H1 (cell line): ENCODE measurements at regions not wholly inside any gene's neighbourhood (a gene's known extent, or its start where the extent isn't known, plus 50 kb on each side); places are given as distances from the start of the nearest gene placed in this dataset.

Experiments used
- BRCA1 ChIP-seq: IDR thresholded peaks from 2 replicates; pipeline ENCODE4 v1.6.1; 2012; ENCODE audit warnings: low read depth, low read length, improper control_type of control experiment
- CBX5 ChIP-seq: fragments of 300-800, 300-1000 bp; sonication (generic); IDR thresholded peaks from 2 replicates; pipeline ENCODE4 v1.7.1; 2016; ENCODE audit warnings: antibody characterized with exemption, low read length, low read depth
- EP300 ChIP-seq, 2 experiments: IDR thresholded peaks; 1 replicate in 1 of 2; 2 replicates in 1 of 2; pipeline ENCODE4 v1.6.1; 2011 to 2012; ENCODE audit warnings: low read depth in 2 of 2, low read length in 2 of 2, mild to moderate bottlenecking in 2 of 2, borderline replicate concordance in 1 of 2, inconsistent platforms in 1 of 2, moderate library complexity in 1 of 2
- EZH2 ChIP-seq: fragments of 200-600 bp; sonication (generic); IDR thresholded peaks from 2 replicates; pipeline ENCODE4 v1.7.1; 2012; ENCODE audit warnings: low read depth, mild to moderate bottlenecking, moderate library complexity, low read length, inconsistent platforms; ENCODE audit not compliant: severe bottlenecking
- POLR2A ChIP-seq, 2 experiments: IDR thresholded peaks; 1 replicate in 1 of 2; 2 replicates in 1 of 2; pipeline ENCODE4 v1.6.1; 2011; ENCODE audit warnings: low read depth in 2 of 2, low read length in 2 of 2, mild to moderate bottlenecking in 2 of 2; ENCODE audit errors: control extremely low read depth in 1 of 2
- POU5F1 ChIP-seq: IDR thresholded peaks from 2 replicates; pipeline ENCODE4 v1.6.1; 2011; ENCODE audit warnings: low read depth, mild to moderate bottlenecking, low read length, moderate library complexity
- RBBP5 ChIP-seq: IDR thresholded peaks from 2 replicates; pipeline ENCODE4 v1.7.1; 2012; ENCODE audit warnings: low read depth, mild to moderate bottlenecking, inconsistent platforms, low read length, moderate library complexity, borderline replicate concordance
- TBP ChIP-seq: IDR thresholded peaks from 2 replicates; pipeline ENCODE4 v1.6.1; 2011; ENCODE audit warnings: low read depth, low read length, improper control_type of control experiment
- ZNF274 ChIP-seq: IDR thresholded peaks from 2 replicates; pipeline ENCODE4 v1.7.0; 2012; ENCODE audit warnings: low read length, borderline replicate concordance; ENCODE audit errors: extremely low read depth
- TF ChIP-seq, protein P1 (sequence below), 3 experiments: IDR thresholded peaks; 1 replicate in 2 of 3; 2 replicates in 1 of 3; pipeline versions ENCODE4 v1.5.1 to v1.6.1; 2011; ENCODE audit warnings: low read length in 3 of 3, mild to moderate bottlenecking in 3 of 3, inconsistent platforms in 2 of 3, low read depth in 1 of 3, moderate library complexity in 1 of 3; ENCODE audit not compliant: insufficient read depth in 1 of 3; ENCODE audit errors: control extremely low read depth in 1 of 3

DNA sequence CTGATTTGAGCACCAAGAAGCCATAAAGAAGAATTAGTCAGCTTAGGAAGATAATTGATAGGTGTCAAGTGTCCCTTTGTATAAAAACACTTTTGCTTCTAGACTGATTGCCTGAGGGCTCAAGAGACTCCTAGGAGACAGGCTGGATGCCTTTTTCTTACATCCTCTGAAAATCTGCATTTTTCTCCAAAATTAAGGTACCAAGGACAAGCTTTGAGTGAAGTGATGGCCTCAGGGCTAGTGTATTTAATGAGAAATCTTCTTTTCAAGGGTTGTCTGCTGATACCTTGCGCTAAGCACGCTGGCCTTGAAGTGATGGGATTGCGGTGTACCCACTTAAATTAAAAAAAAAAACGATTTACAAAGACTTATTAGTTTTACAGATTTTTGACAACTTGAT, 304.0 kb downstream of the TLR4 start:
- TF ChIP-seq, protein P1, sequence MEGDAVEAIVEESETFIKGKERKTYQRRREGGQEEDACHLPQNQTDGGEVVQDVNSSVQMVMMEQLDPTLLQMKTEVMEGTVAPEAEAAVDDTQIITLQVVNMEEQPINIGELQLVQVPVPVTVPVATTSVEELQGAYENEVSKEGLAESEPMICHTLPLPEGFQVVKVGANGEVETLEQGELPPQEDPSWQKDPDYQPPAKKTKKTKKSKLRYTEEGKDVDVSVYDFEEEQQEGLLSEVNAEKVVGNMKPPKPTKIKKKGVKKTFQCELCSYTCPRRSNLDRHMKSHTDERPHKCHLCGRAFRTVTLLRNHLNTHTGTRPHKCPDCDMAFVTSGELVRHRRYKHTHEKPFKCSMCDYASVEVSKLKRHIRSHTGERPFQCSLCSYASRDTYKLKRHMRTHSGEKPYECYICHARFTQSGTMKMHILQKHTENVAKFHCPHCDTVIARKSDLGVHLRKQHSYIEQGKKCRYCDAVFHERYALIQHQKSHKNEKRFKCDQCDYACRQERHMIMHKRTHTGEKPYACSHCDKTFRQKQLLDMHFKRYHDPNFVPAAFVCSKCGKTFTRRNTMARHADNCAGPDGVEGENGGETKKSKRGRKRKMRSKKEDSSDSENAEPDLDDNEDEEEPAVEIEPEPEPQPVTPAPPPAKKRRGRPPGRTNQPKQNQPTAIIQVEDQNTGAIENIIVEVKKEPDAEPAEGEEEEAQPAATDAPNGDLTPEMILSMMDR (IDR thresholded peaks at IDR 0.05; ENCODE audit: control extremely low read depth in 1 of 3, insufficient read depth in 1 of 3, low read depth in 1 of 3, low read length in 3 of 3): no peak
- TF ChIP-seq EP300 (IDR thresholded peaks at IDR 0.05; ENCODE audit: borderline replicate concordance in 1 of 2, low read depth in 2 of 2, low read length in 2 of 2) (no peak), TBP (no peak), POU5F1 (no peak), EZH2 (no peak), BRCA1 (no peak), RBBP5 (no peak), POLR2A (IDR thresholded peaks at IDR 0.05; ENCODE audit: control extremely low read depth in 1 of 2, low read depth in 2 of 2, low read length in 2 of 2) (no peak), CBX5 (no peak), ZNF274 (no peak)
